Osteoblast (primary cell): ENCODE measurements at regions not wholly inside any gene's neighbourhood (a gene's known extent, or its start where the extent isn't known, plus 50 kb on each side); places are given as distances from the start of the nearest gene placed in this dataset.

Experiments used
- DNase-seq: peaks from one replicate; pipeline ENCODE4 v3.0.0; 2011; ENCODE audit warnings: low spot score, mixed read lengths; ENCODE audit not compliant: insufficient read length; ENCODE audit errors: missing footprints
- H2AFZ ChIP-seq: 2 replicates; pipeline ENCODE4 v1.6.0; 2011; ENCODE audit warnings: mild to moderate bottlenecking, low read length
- H3K27ac ChIP-seq: 2 replicates; pipeline ENCODE4 v1.5.1; 2011; ENCODE audit warnings: mild to moderate bottlenecking, low read depth, low read length, moderate library complexity
- H3K27me3 ChIP-seq: 2 replicates; pipeline ENCODE4 v1.6.0; 2012; ENCODE audit warnings: mild to moderate bottlenecking, control low read depth, inconsistent platforms, low read length, moderate library complexity; ENCODE audit not compliant: insufficient read depth
- H3K36me3 ChIP-seq: 2 replicates; pipeline ENCODE4 v1.5.1; 2011; ENCODE audit warnings: mild to moderate bottlenecking, low read length, control low read depth, moderate library complexity; ENCODE audit not compliant: insufficient read depth
- H3K4me1 ChIP-seq: 2 replicates; pipeline ENCODE4 v1.5.1; 2011; ENCODE audit warnings: mild to moderate bottlenecking, low read length, control low read depth, moderate library complexity; ENCODE audit not compliant: insufficient read depth
- H3K4me2 ChIP-seq: 2 replicates; pipeline ENCODE4 v1.6.0; 2011; ENCODE audit warnings: mild to moderate bottlenecking, low read length; ENCODE audit not compliant: insufficient read depth
- H3K4me3 ChIP-seq: fragments of 200-600 bp; sonication (generic); 3 replicates; pipeline ENCODE4 v1.5.1; 2012; ENCODE audit warnings: mild to moderate bottlenecking, low read length, inconsistent platforms; ENCODE audit not compliant: insufficient read depth
- H3K79me2 ChIP-seq: 2 replicates; pipeline ENCODE4 v1.6.0; 2012; ENCODE audit warnings: mild to moderate bottlenecking, low read length, control low read depth, inconsistent platforms; ENCODE audit not compliant: insufficient read depth
- H3K9me3 ChIP-seq: 2 replicates; pipeline ENCODE4 v1.5.1; 2011; ENCODE audit warnings: low read depth, low read length, control low read depth
- H4K20me1 ChIP-seq: 2 replicates; pipeline ENCODE4 v1.6.0; 2012; ENCODE audit warnings: mild to moderate bottlenecking, low read length, control low read depth; ENCODE audit not compliant: insufficient read depth
- CTCF ChIP-seq: IDR thresholded peaks from 2 replicates; pipeline ENCODE4 v1.5.1; 2011; ENCODE audit warnings: mild to moderate bottlenecking, low read depth, low read length, moderate library complexity; ENCODE audit errors: extremely low read depth

- Histone ChIP-seq H3K4me3 (no peak overlapping the region), H3K27ac (no peak overlapping the region), H3K36me3 (no peaks in the 10 kb centered on the region), H3K27me3 (no peaks in the 10 kb centered on the region), H3K9me3 (no peaks in the 10 kb centered on the region), H4K20me1 (no peaks in the 10 kb centered on the region), H2AFZ (no peak overlapping the region), H3K4me1 (peaks cover 5% of the 10 kb centered on the region), H3K4me2 (no peak overlapping the region), H3K79me2 (no peaks in the 10 kb centered on the region)
- TF ChIP-seq CTCF: no peak
- DNase-seq: no peak
These were observed 63.6 kb upstream of the TSPAN5 start for GRCh38 chr4:98722000-98722399.

DNA sequence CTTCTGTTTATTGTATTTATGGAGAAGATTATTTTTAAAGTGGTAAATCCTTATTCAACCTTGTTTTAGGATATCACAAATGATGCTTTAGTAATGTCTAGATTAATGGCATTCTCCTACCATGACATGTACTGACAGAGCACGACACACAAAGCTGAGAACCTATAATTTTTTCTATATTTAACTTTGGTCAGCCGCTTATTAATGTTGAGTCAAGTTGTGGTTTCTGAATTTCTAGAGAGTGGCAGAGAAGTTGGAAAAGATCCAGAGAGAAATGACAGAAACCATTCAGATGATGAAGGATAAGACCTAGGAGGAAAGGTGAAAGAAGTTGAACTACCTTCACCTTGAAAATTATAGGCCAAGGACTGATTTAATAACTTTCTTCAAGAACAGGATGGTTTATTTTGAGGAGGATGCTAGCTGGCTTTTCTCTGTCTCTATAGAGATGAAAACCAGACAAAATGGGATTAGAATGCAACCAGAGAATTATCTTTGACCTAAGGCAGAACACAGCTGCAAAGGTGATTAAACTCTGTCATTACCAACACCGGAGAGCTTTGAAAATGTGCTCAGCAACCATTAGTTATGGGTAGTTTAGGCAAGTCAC is 62.6 kb upstream of the TSPAN5 start:
- H3K4me3 ChIP-seq: no peak overlapping the region
- H3K4me1 ChIP-seq: peaks cover 5% of the 10 kb centered on the region
- peak; percentile 29 for DNase-seq
- TF ChIP-seq CTCF: no peak
- no peaks in the 10 kb centered on the region for H4K20me1 ChIP-seq
- no peaks in the 10 kb centered on the region for H3K36me3 ChIP-seq
- H3K27ac ChIP-seq: no peak overlapping the region
- no peaks in the 10 kb centered on the region for H3K9me3 ChIP-seq
- no peaks in the 10 kb centered on the region for H3K27me3 ChIP-seq
- no peak overlapping the region for H3K4me2 ChIP-seq
- H3K79me2 ChIP-seq: no peaks in the 10 kb centered on the region
- H2AFZ ChIP-seq: no peak overlapping the region

GRCh38 chr4:98716796-98717195 is 58.4 kb upstream of the TSPAN5 start:
- Histone ChIP-seq H3K27ac (no peak overlapping the region), H3K79me2 (no peaks in the 10 kb centered on the region), H4K20me1 (no peaks in the 10 kb centered on the region), H2AFZ (no peak overlapping the region), H3K9me3 (no peaks in the 10 kb centered on the region), H3K4me3 (no peak overlapping the region), H3K4me2 (no peak overlapping the region), H3K36me3 (no peaks in the 10 kb centered on the region), H3K27me3 (no peaks in the 10 kb centered on the region), H3K4me1 (peaks cover 5% of the 10 kb centered on the region)
- no peak for DNase-seq
- no peak for TF ChIP-seq CTCF

DNA sequence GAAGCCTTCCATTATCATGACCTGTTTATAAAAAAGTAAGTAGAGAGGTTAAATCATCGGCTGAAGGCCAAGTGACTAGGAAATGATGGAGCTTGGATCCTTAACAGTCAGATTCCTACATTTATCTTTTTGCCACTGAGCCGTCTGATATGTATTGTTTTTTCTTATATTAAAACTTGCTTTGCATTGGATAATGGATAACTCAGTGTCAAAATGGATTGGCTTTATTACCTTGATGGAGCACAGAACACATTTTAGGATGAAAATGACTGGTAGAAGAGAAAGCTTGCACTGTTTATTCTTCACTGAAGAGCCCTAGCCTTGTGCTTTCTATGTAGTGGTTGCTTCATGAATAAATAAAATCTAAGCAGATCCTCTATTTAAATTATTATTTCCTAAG is 54.2 kb upstream of the TSPAN5 start:
- H3K36me3 ChIP-seq: no peaks in the 10 kb centered on the region
- H4K20me1 ChIP-seq: no peaks in the 10 kb centered on the region
- no peak for DNase-seq
- H3K4me3 ChIP-seq: no peak overlapping the region
- no peaks in the 10 kb centered on the region for H3K27me3 ChIP-seq
- no peak overlapping the region for H2AFZ ChIP-seq
- H3K4me2 ChIP-seq: no peak overlapping the region
- no peaks in the 10 kb centered on the region for H3K9me3 ChIP-seq
- no peak overlapping the region for H3K27ac ChIP-seq
- no peaks in the 10 kb centered on the region for H3K4me1 ChIP-seq
- H3K79me2 ChIP-seq: no peaks in the 10 kb centered on the region
- no peak for TF ChIP-seq CTCF
